NT2/D1 (cell line): ENCODE measurements at regions not wholly inside any gene's neighbourhood (a gene's known extent, or its start where the extent isn't known, plus 50 kb on each side); places are given as distances from the start of the nearest gene placed in this dataset.

Source experiments
- SUZ12 ChIP-seq: IDR thresholded peaks from 2 replicates; pipeline ENCODE4 v1.6.1; 2011; ENCODE audit not compliant: insufficient read length, insufficient read depth; ENCODE audit errors: extremely low read depth
- YY1 ChIP-seq: IDR thresholded peaks from 2 replicates; pipeline ENCODE4 v1.6.1; 2011; ENCODE audit not compliant: insufficient read length, insufficient read depth
- ZNF274 ChIP-seq: IDR thresholded peaks from 2 replicates; pipeline ENCODE4 v1.6.1; 2011; ENCODE audit warnings: mild to moderate bottlenecking, low read depth, low read length

- TF ChIP-seq SUZ12 (no peak), ZNF274 (no peak), YY1 (no peak)
These were observed 441.0 kb downstream of the KIF16B start for GRCh38 chr20:16132036-16132798.
